CD8-positive, alpha-beta memory T cell (primary cell): ENCODE measurements at regions not wholly inside any gene's neighbourhood (a gene's known extent, or its start where the extent isn't known, plus 50 kb on each side); places are given as distances from the start of the nearest gene placed in this dataset.

ENCODE experiments used
- CTCF ChIA-PET: fragments of 350-600 bp; sonication (Branson Sonifier 250); formaldehyde crosslinking; loops from one replicate; lab custom pipeline; 2021; ENCODE audit warnings: antibody characterized with exemption; lab: Charles Lee
- POLR2A ChIA-PET: fragments of 350-600 bp; sonication (Branson Sonifier 250); formaldehyde crosslinking; loops from one replicate; lab custom pipeline; 2021; ENCODE audit warnings: antibody characterized with exemption; lab: Charles Lee
- DNase-seq, 5 donors: peaks; one replicate each; pipeline versions ENCODE4 v3.0.0 to v3.0.0-alpha.2; 2020 to 2022; ENCODE audit warnings: mixed read lengths in 1 of 5
- H3K27ac ChIP-seq: one replicate; pipeline ENCODE4 v1.7.0; 2013; ENCODE audit warnings: low read depth, mild to moderate bottlenecking, low read length, moderate library complexity
- H3K27me3 ChIP-seq: 2 replicates; pipeline ENCODE4 v1.7.0; 2013; ENCODE audit warnings: low read length, mild to moderate bottlenecking; ENCODE audit not compliant: insufficient read depth, poor library complexity, severe bottlenecking
- H3K36me3 ChIP-seq: 2 replicates; pipeline ENCODE4 v1.7.0; 2013; ENCODE audit warnings: mild to moderate bottlenecking, low read length, moderate library complexity; ENCODE audit not compliant: insufficient read depth
- H3K4me1 ChIP-seq: 2 replicates; pipeline ENCODE4 v1.7.0; 2013; ENCODE audit warnings: mild to moderate bottlenecking, low read length, moderate library complexity; ENCODE audit not compliant: insufficient read depth
- H3K4me3 ChIP-seq: 2 replicates; pipeline ENCODE4 v1.7.0; 2013; ENCODE audit warnings: mild to moderate bottlenecking, low read length
- H3K9me3 ChIP-seq: 2 replicates; pipeline ENCODE4 v1.7.0; 2013; ENCODE audit warnings: mild to moderate bottlenecking, low read length
- H3K27ac Mint-ChIP-seq, 8 donors: one replicate each; pipeline ENCODE4 v1.8.0; 2020 to 2021; ENCODE audit warnings: mixed read lengths in 8 of 8, mild to moderate bottlenecking in 6 of 8, inconsistent platforms in 3 of 8, moderate library complexity in 3 of 8
- H3K27me3 Mint-ChIP-seq, 2 donors: one replicate each; pipeline ENCODE4 v1.8.0; 2020 to 2021; ENCODE audit warnings: mixed read lengths in 2 of 2, mild to moderate bottlenecking in 1 of 2, moderate library complexity in 1 of 2
- H3K36me3 Mint-ChIP-seq, 3 donors: one replicate each; pipeline ENCODE4 v1.8.0; 2020 to 2021; ENCODE audit warnings: mixed read lengths in 3 of 3, inconsistent platforms in 1 of 3, mild to moderate bottlenecking in 1 of 3
- H3K4me1 Mint-ChIP-seq, 3 donors: one replicate each; pipeline ENCODE4 v1.8.0; 2020 to 2021; ENCODE audit warnings: mixed read lengths in 3 of 3, inconsistent platforms in 1 of 3, mild to moderate bottlenecking in 1 of 3
- H3K4me3 Mint-ChIP-seq, 7 donors: one replicate each; pipeline ENCODE4 v1.8.0; 2020 to 2021; ENCODE audit warnings: mixed read lengths in 7 of 7, mild to moderate bottlenecking in 6 of 7, moderate library complexity in 4 of 7, inconsistent platforms in 2 of 7
- H3K9me3 Mint-ChIP-seq, 5 donors: one replicate each; pipeline ENCODE4 v1.8.0; 2020 to 2022; ENCODE audit warnings: mixed read lengths in 5 of 5, mild to moderate bottlenecking in 3 of 5, moderate library complexity in 2 of 5, inconsistent platforms in 1 of 5

GRCh38 chr13:105177265-105177900 lies 1358.1 kb downstream of the EFNB2 start:
- Histone ChIP-seq H3K4me3 (no peak overlapping the region), H3K27me3 (no peaks in the 10 kb centered on the region), H3K36me3 (no peaks in the 10 kb centered on the region), H3K9me3 (no peaks in the 10 kb centered on the region), H3K27ac (no peak overlapping the region), H3K4me1 (no peaks in the 10 kb centered on the region)
- POLR2A ChIA-PET: no interaction called here
- no peaks in the 10 kb centered on the region for H3K9me3 Mint-ChIP-seq
- H3K27ac Mint-ChIP-seq: peak overlapping the region in 1 of 8 donors; percentile 28
- no peaks in the 10 kb centered on the region for H3K27me3 Mint-ChIP-seq
- CTCF ChIA-PET: no interaction called here
- DNase-seq: no peak
- no peaks in the 10 kb centered on the region for H3K36me3 Mint-ChIP-seq
- H3K4me1 Mint-ChIP-seq: peaks cover 0 to 12% (median 5%) of the 10 kb centered on the region in 3 donors
- peak overlapping the region in 1 of 7 donors; percentile 3 for H3K4me3 Mint-ChIP-seq

- CTCF ChIA-PET: no interaction called here
These were observed 1365.0 kb downstream of the EFNB2 start for GRCh38 chr13:105170438-105170837.

GRCh38 chr13:105168295-105168694 lies 1367.2 kb downstream of the EFNB2 start:
- no peaks in the 10 kb centered on the region for H3K36me3 Mint-ChIP-seq
- no peak for DNase-seq
- peaks cover 0 to 7% (median 6%) of the 10 kb centered on the region in 3 donors for H3K4me1 Mint-ChIP-seq
- H3K27ac Mint-ChIP-seq: no peak overlapping the region
- Histone ChIP-seq H3K27me3 (no peaks in the 10 kb centered on the region), H3K4me3 (no peak overlapping the region), H3K4me1 (no peaks in the 10 kb centered on the region), H3K9me3 (no peaks in the 10 kb centered on the region), H3K27ac (no peak overlapping the region), H3K36me3 (no peaks in the 10 kb centered on the region)
- no peaks in the 10 kb centered on the region for H3K9me3 Mint-ChIP-seq
- ChIA-PET CTCF (no interaction called here), POLR2A (no interaction called here)
- H3K27me3 Mint-ChIP-seq: peaks cover 0 to 5% of the 10 kb centered on the region in 2 donors
- no peak overlapping the region for H3K4me3 Mint-ChIP-seq

More at GRCh38 chr13:105170438-105170837, 1365.0 kb downstream of the EFNB2 start:
- Mint-ChIP-seq H3K9me3 (no peaks in the 10 kb centered on the region), H3K27ac (no peak overlapping the region), H3K36me3 (no peaks in the 10 kb centered on the region), H3K4me1 (peaks cover 0 to 5% (median 4%) of the 10 kb centered on the region in 3 donors), H3K27me3 (peaks cover 0 to 5% of the 10 kb centered on the region in 2 donors), H3K4me3 (no peak overlapping the region)
- Histone ChIP-seq H3K4me1 (no peaks in the 10 kb centered on the region), H3K27me3 (no peaks in the 10 kb centered on the region), H3K4me3 (no peak overlapping the region), H3K36me3 (no peaks in the 10 kb centered on the region), H3K9me3 (no peaks in the 10 kb centered on the region), H3K27ac (no peak overlapping the region)
- DNase-seq: no peak
- POLR2A ChIA-PET: no interaction called here

GRCh38 chr13:105167385-105167784 lies 1368.1 kb downstream of the EFNB2 start:
- no peaks in the 10 kb centered on the region for H3K9me3 Mint-ChIP-seq
- ChIA-PET POLR2A (no interaction called here), CTCF (no interaction called here)
- Histone ChIP-seq H3K36me3 (no peaks in the 10 kb centered on the region), H3K9me3 (no peaks in the 10 kb centered on the region), H3K4me3 (no peak overlapping the region), H3K4me1 (no peaks in the 10 kb centered on the region), H3K27me3 (no peaks in the 10 kb centered on the region), H3K27ac (no peak overlapping the region)
- H3K4me3 Mint-ChIP-seq: no peak overlapping the region
- no peak for DNase-seq
- peaks cover 0 to 7% (median 6%) of the 10 kb centered on the region in 3 donors for H3K4me1 Mint-ChIP-seq
- H3K27ac Mint-ChIP-seq: no peak overlapping the region
- no peaks in the 10 kb centered on the region for H3K36me3 Mint-ChIP-seq
- H3K27me3 Mint-ChIP-seq: peaks cover 0 to 5% of the 10 kb centered on the region in 2 donors

GRCh38 chr13:105165449-105166125 lies 1369.9 kb downstream of the EFNB2 start:
- H3K4me3 ChIP-seq: no peak overlapping the region
- Mint-ChIP-seq H3K4me1 (peaks cover 0 to 7% (median 6%) of the 10 kb centered on the region in 3 donors), H3K27ac (peak overlapping the region in 1 of 8 donors; percentile 62), H3K9me3 (no peaks in the 10 kb centered on the region), H3K4me3 (no peak overlapping the region), H3K36me3 (no peaks in the 10 kb centered on the region), H3K27me3 (peaks cover 2 to 16% of the 10 kb centered on the region in 2 donors)
- no peaks in the 10 kb centered on the region for H3K9me3 ChIP-seq
- no peak overlapping the region for H3K27ac ChIP-seq
- H3K36me3 ChIP-seq: no peaks in the 10 kb centered on the region
- ChIA-PET POLR2A (no interaction called here), CTCF (no interaction called here)
- DNase-seq: peak in 1 of 5 donors; percentile 20
- no peaks in the 10 kb centered on the region for H3K27me3 ChIP-seq
- H3K4me1 ChIP-seq: no peaks in the 10 kb centered on the region

GRCh38 chr13:105159841-105160240 lies 1375.6 kb downstream of the EFNB2 start:
- H3K27ac ChIP-seq: no peak overlapping the region
- Mint-ChIP-seq H3K36me3 (no peaks in the 10 kb centered on the region), H3K4me3 (no peak overlapping the region), H3K4me1 (no peaks in the 10 kb centered on the region), H3K27ac (peak overlapping the region in 1 of 8 donors; percentile 10), H3K9me3 (peaks cover 0 to 3% (median 0%) of the 10 kb centered on the region in 5 donors), H3K27me3 (peaks cover 2 to 29% of the 10 kb centered on the region in 2 donors)
- ChIA-PET POLR2A (no interaction called here), CTCF (no interaction called here)
- H3K4me3 ChIP-seq: no peak overlapping the region
- H3K9me3 ChIP-seq: no peaks in the 10 kb centered on the region
- no peaks in the 10 kb centered on the region for H3K36me3 ChIP-seq
- DNase-seq: no peak
- no peaks in the 10 kb centered on the region for H3K27me3 ChIP-seq
- no peaks in the 10 kb centered on the region for H3K4me1 ChIP-seq

GRCh38 chr13:105153611-105154010 lies 1381.9 kb downstream of the EFNB2 start:
- H3K27me3 ChIP-seq: no peaks in the 10 kb centered on the region
- no peaks in the 10 kb centered on the region for H3K36me3 Mint-ChIP-seq
- H3K27ac Mint-ChIP-seq: no peak overlapping the region
- POLR2A ChIA-PET: no interaction called here
- no peaks in the 10 kb centered on the region for H3K4me1 ChIP-seq
- H3K27ac ChIP-seq: no peak overlapping the region
- no peaks in the 10 kb centered on the region for H3K36me3 ChIP-seq
- H3K9me3 ChIP-seq: no peaks in the 10 kb centered on the region
- no peak for DNase-seq
- CTCF ChIA-PET: no interaction called here
- H3K9me3 Mint-ChIP-seq: peaks cover 0 to 1% (median 0%) of the 10 kb centered on the region in 5 donors
- H3K4me3 ChIP-seq: no peak overlapping the region
- H3K4me3 Mint-ChIP-seq: no peak overlapping the region
- peaks cover 0 to 33% of the 10 kb centered on the region in 2 donors for H3K27me3 Mint-ChIP-seq
- no peaks in the 10 kb centered on the region for H3K4me1 Mint-ChIP-seq

- no peaks in the 10 kb centered on the region for H3K9me3 Mint-ChIP-seq
- CTCF ChIA-PET: no interaction called here
- POLR2A ChIA-PET: no interaction called here
- Histone ChIP-seq H3K9me3 (no peaks in the 10 kb centered on the region), H3K4me3 (no peak overlapping the region), H3K27ac (no peak overlapping the region), H3K27me3 (no peaks in the 10 kb centered on the region), H3K36me3 (no peaks in the 10 kb centered on the region), H3K4me1 (no peaks in the 10 kb centered on the region)
- H3K27me3 Mint-ChIP-seq: peaks cover 0 to 31% of the 10 kb centered on the region in 2 donors
- H3K36me3 Mint-ChIP-seq: no peaks in the 10 kb centered on the region
- DNase-seq: no peak
- no peaks in the 10 kb centered on the region for H3K4me1 Mint-ChIP-seq
- H3K4me3 Mint-ChIP-seq: no peak overlapping the region
- no peak overlapping the region for H3K27ac Mint-ChIP-seq
These were observed 1383.8 kb downstream of the EFNB2 start for GRCh38 chr13:105151639-105152038.
